GM12864 (cell line): ENCODE measurements at regions not wholly inside any gene's neighbourhood (a gene's known extent, or its start where the extent isn't known, plus 50 kb on each side); places are given as distances from the start of the nearest gene placed in this dataset.
"Not testable (repeated sequence)": the region's sequence is repeated elsewhere in the genome, so short reads cannot be mapped to it uniquely, and the experiment has no call there.

Experiments used
- DNase-seq: peaks from one replicate; pipeline ENCODE4 v3.0.0-alpha.2; 2011; ENCODE audit warnings: low read depth
- H3K4me3 ChIP-seq: 2 replicates; pipeline ENCODE4 v1.5.1; 2011; ENCODE audit warnings: mild to moderate bottlenecking, low read depth, low read length, control low read depth
- CTCF ChIP-seq: IDR thresholded peaks from 2 replicates; pipeline ENCODE4 v1.5.1; 2011; ENCODE audit warnings: low read depth, mild to moderate bottlenecking, moderate library complexity, low read length, control low read depth, inconsistent platforms; ENCODE audit errors: missing control alignments

DNA sequence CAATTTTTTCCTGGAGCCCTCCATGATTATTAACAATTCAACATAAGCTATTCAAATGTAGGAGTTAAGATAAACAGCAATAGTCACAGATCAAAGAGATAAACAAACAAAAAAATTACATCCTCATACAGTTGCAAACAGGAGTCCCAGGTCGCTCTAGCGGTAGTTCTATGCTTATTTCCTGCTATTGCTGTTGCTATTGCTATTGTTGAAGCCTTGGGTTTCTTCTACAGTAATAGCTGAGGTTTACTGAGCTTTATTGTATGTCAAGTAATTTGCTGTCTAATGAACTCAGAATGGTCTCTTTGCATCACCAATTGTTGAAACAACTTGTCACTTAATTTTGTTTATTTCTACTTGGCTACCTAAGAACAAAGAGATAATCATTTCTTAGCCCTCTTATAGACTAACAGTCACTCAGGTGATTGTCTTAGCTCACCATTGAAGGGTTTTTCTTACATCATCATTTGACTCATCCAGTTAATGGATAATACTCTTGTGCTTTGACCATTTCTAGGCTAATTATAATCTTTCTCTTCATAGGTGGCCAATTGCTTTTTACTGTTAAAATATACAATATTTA, 654.6 kb downstream of the MECOM start:
- TF ChIP-seq CTCF = no peak
- DNase-seq = no peak
- no peak overlapping the region for H3K4me3 ChIP-seq

- TF ChIP-seq CTCF = no peak
- no peak for DNase-seq
- H3K4me3 ChIP-seq = no peak overlapping the region
Measured at GRCh38 chr3:169007145-169007544, 656.4 kb downstream of the MECOM start.

GRCh38 chr3:169006398-169006797, 657.1 kb downstream of the MECOM start:
- not testable (repeated sequence) for H3K4me3 ChIP-seq, DNase-seq

DNA sequence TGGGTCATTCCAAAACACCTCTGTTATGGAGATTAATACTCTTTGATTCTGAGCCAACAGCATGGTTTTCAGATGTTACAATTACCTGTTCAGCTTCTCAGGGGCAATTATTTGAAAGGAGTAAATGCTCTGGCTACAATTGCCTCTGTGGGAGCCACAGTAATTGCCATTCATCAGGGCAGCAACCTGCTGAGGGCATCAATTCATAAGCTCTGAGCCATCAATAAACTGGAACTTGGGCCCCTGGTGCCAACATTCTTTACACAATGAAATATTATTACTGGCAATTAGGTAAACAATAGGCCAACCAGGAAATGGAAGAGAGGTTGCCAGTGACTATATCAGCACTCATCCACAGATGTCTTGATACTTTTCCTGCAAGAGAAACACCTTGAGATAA, 660.8 kb downstream of the MECOM start:
- no peak for DNase-seq
- H3K4me3 ChIP-seq = no peak overlapping the region
- no peak for TF ChIP-seq CTCF

- no peak for TF ChIP-seq CTCF
- H3K4me3 ChIP-seq = no peak overlapping the region
- no peak for DNase-seq
Measured at GRCh38 chr3:168998792-168999191, 664.7 kb downstream of the MECOM start.

DNA sequence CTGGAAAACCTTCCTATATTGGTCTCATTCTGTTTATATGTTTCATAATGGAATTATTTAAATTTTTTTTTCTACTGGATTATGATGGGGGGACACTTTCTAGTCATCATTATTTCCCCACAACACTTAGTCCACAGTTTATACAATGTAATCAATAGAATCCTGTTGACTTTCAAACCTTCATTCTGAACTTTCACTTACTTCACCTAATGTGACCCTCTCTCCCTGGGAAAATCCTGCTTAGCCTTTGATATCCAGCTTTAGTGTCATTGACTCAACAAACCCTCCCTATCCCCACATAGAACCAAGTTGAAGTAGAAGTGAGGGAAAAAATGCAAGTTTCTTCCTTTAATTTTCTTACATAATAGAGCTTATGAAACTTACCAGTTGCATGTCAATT, 666.0 kb downstream of the MECOM start:
- TF ChIP-seq CTCF = no peak
- DNase-seq = no peak
- no peak overlapping the region for H3K4me3 ChIP-seq

DNA sequence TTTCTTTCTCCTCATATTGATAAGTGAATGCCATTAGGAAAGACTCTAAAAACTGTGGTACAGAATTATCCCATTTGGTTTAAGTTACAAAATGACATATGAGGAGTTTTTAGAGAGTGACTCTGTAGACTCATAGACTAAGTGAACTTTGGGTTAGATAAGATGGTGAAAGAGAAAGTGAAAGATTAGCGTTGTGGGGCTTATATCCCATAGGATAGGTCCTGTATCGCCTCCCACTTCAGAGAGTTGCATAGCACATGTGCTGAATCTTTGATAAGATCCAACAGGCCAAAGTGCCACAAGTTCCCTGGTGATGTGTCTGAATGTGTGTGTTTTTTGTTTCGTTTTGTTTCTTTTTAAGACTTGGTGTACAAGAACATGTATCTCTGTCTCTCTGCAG, 666.9 kb downstream of the MECOM start:
- H3K4me3 ChIP-seq = no peak overlapping the region
- no peak for DNase-seq
- TF ChIP-seq CTCF = no peak
